ENCODE measurements at regions not wholly inside any gene's neighbourhood (a gene's known extent, or its start where the extent isn't known, plus 50 kb on each side); places are given as distances from the start of the nearest gene placed in this dataset.

GRCh38 chr20:43292222-43292621 lies 102.5 kb upstream of the PTPRT start (continued):
- TF ChIP-seq STAT6 (CRISPR knock-in tag; conservative IDR thresholded peaks at IDR 0.05; ENCODE audit: low read depth) (no peak), ZNF138 (CRISPR knock-in tag; conservative IDR thresholded peaks at IDR 0.05) (no peak)

GRCh38 chr20:43287637-43288036 lies 97.9 kb upstream of the PTPRT start:
- TF ChIP-seq USF1 (CRISPR knock-in tag; IDR thresholded peaks at IDR 0.05), result peak; percentile 72; the same call in 1 of the 2 replicates
- peak; percentile 79 for TF ChIP-seq USF2 (CRISPR knock-in tag; IDR thresholded peaks at IDR 0.05)
- no peak for TF ChIP-seq GRHL2 (CRISPR knock-in tag; IDR thresholded peaks at IDR 0.05; ENCODE audit: insufficient replicate concordance, severe bottlenecking)
- H3K4me3 Mint-ChIP-seq, result no peak overlapping the region
- H3K4me1 Mint-ChIP-seq, result peaks cover 8% of the 10 kb centered on the region
- ChIA-PET POLR2A (no interaction called here), CTCF (no interaction called here)
- H3K9me3 Mint-ChIP-seq, result peaks cover 33% of the 10 kb centered on the region
- no peak for DNase-seq (ENCODE audit: low spot score)
- H3K27me3 Mint-ChIP-seq (ENCODE audit: low read depth), result no peaks in the 10 kb centered on the region; the same call in 1 of the 2 replicates
- no peak overlapping the region for H3K27ac Mint-ChIP-seq
- H3K36me3 Mint-ChIP-seq, result peaks cover 14% of the 10 kb centered on the region
- ATAC-seq, result no peak

GRCh38 chr20:43285170-43285569 lies 95.5 kb upstream of the PTPRT start:
- no peak overlapping the region for H3K27ac Mint-ChIP-seq
- H3K4me3 Mint-ChIP-seq, result no peak overlapping the region
- peaks cover 14% of the 10 kb centered on the region for H3K36me3 Mint-ChIP-seq
- H3K4me1 Mint-ChIP-seq, result peaks cover 5% of the 10 kb centered on the region
- H3K9me3 Mint-ChIP-seq, result peaks cover 40% of the 10 kb centered on the region
- ATAC-seq (no peak), DNase-seq (ENCODE audit: low spot score) (no peak)
- POLR2A ChIA-PET, result no interaction called here
- no peak for TF ChIP-seq ZBTB43 (CRISPR knock-in tag; IDR thresholded peaks at IDR 0.05)
- no peak for TF ChIP-seq ARID4B (CRISPR knock-in tag; IDR thresholded peaks at IDR 0.05; ENCODE audit: borderline replicate concordance)
- TF ChIP-seq CREM (CRISPR knock-in tag; IDR thresholded peaks at IDR 0.05), result no peak
- TF ChIP-seq SOX15 (CRISPR knock-in tag; IDR thresholded peaks at IDR 0.05), result no peak
- no peak for TF ChIP-seq JAZF1 (CRISPR knock-in tag; IDR thresholded peaks at IDR 0.05)
- TF ChIP-seq SP1 (CRISPR knock-in tag; conservative IDR thresholded peaks at IDR 0.05), result no peak
- TF ChIP-seq JUN (CRISPR knock-in tag; IDR thresholded peaks at IDR 0.05), result no peak
- TF ChIP-seq GTF2I (CRISPR knock-in tag; conservative IDR thresholded peaks at IDR 0.05), result no peak
- TF ChIP-seq ZBTB21 (CRISPR knock-in tag; IDR thresholded peaks at IDR 0.05; ENCODE audit: borderline replicate concordance), result no peak
- TF ChIP-seq TEAD4 (CRISPR knock-in tag; IDR thresholded peaks at IDR 0.05), result no peak
- no peak for TF ChIP-seq ATF2 (CRISPR knock-in tag; IDR thresholded peaks at IDR 0.05; ENCODE audit: borderline replicate concordance, low read depth)
- no peak for TF ChIP-seq ZMAT4 (CRISPR knock-in tag; IDR thresholded peaks at IDR 0.05)
- TF ChIP-seq STAT6 (CRISPR knock-in tag; conservative IDR thresholded peaks at IDR 0.05; ENCODE audit: low read depth), result no peak
- TF ChIP-seq HMGA2 (CRISPR knock-in tag; IDR thresholded peaks at IDR 0.05), result no peak
- no peaks in the 10 kb centered on the region; the same call in 1 of the 2 replicates for H3K27me3 Mint-ChIP-seq (ENCODE audit: low read depth)
- CTCF ChIA-PET, result no interaction called here

All from WTC11 (cell line).